K562 (cell line): ENCODE measurements at regions not wholly inside any gene's neighbourhood (a gene's known extent, or its start where the extent isn't known, plus 50 kb on each side); places are given as distances from the start of the nearest gene placed in this dataset.

Experiments used
- ATAC-seq: fragments of 200-7000 bp; cut with Tn5 transposase; 3 replicates; pipeline ENCODE4 v1.9.1; 2020; ENCODE audit warnings: moderate library complexity
- BruUV-seq: library from RNA; stranded (reverse); fragments of 400-500 nt; replicated peaks from 2 replicates; lab custom pipeline; 2021; lab: Mats Ljungman, UMichigan
- CTCF ChIA-PET: fragments of 300-600 bp; formaldehyde crosslinking; extraction: SDS; loops from one replicate; lab custom pipeline; 2021; ENCODE audit warnings: low intra/inter-chr PET ratio; lab: Yijun Ruan, JAX
- POLR2A ChIA-PET: fragments of 300-600, 350-650 bp; sonication (Branson Sonifier 250); formaldehyde crosslinking; extraction: SDS; loops from one replicate; lab custom pipeline; 2021; ENCODE audit warnings: antibody characterized with exemption, inconsistent platforms; lab: Yijun Ruan, JAX
- DNase-seq, 4 experiments: peaks; one replicate each; pipeline versions ENCODE4 v3.0.0 to v3.0.0-alpha.2; 2011 to 2018; ENCODE audit warnings: low spot score in 3 of 4, mixed read lengths in 3 of 4; ENCODE audit errors: extremely low read depth in 1 of 4
- FAIRE-seq: peaks from 2 replicates; lab custom pipeline; 2011; peaks lifted over from hg19 to GRCh38; lab: Jason Lieb, UNC
- H2AFZ ChIP-seq: 2 replicates; pipeline ENCODE4 v1.6.0; 2011; ENCODE audit warnings: low read depth, low read length, control low read depth, inconsistent platforms
- H3K27ac ChIP-seq: fragments of 200-600 bp; 3 replicates; pipeline ENCODE4 v1.8.0; 2011; ENCODE audit warnings: low read depth, mild to moderate bottlenecking, control low read depth, inconsistent platforms, low read length, moderate library complexity, mixed read lengths; ENCODE audit errors: extremely low read depth
- H3K27me3 ChIP-seq, 2 experiments: fragments of 300-600 bp in 1 of 2; 2 replicates in 1 of 2; 3 replicates in 1 of 2; pipeline versions ENCODE4 v1.6.0 to v1.8.0; 2011; ENCODE audit warnings: inconsistent platforms in 2 of 2, low read length in 2 of 2, mild to moderate bottlenecking in 1 of 2, mixed read lengths in 1 of 2, moderate library complexity in 1 of 2; ENCODE audit not compliant: control insufficient read depth in 2 of 2, insufficient read depth in 2 of 2
- H3K36me3 ChIP-seq: fragments of 300-600 bp; 3 replicates; pipeline ENCODE4 v1.8.0; 2011; ENCODE audit warnings: mild to moderate bottlenecking, low read length, inconsistent platforms; ENCODE audit not compliant: control insufficient read depth, insufficient read depth
- H3K4me1 ChIP-seq, 2 experiments: fragments of 200-600 bp in 1 of 2; replicated peaks in 1 of 2; 2 replicates in 1 of 2; 3 replicates in 1 of 2; pipeline versions ENCODE4 v1.5.1 to v1.8.0; 2011; ENCODE audit warnings: inconsistent platforms in 2 of 2, low read length in 2 of 2, mild to moderate bottlenecking in 1 of 2, mixed read lengths in 1 of 2, moderate library complexity in 1 of 2; ENCODE audit not compliant: control insufficient read depth in 2 of 2, insufficient read depth in 2 of 2
- H3K4me2 ChIP-seq: 2 replicates; pipeline ENCODE4 v1.6.1; 2011; ENCODE audit warnings: low read length, control low read depth, inconsistent platforms, mixed read lengths; ENCODE audit not compliant: insufficient read depth
- H3K4me3 ChIP-seq: fragments of 200-600 bp; sonication (generic), shearing (Covaris generic); 2 replicates; pipeline ENCODE4 v1.5.1; 2016; ENCODE audit warnings: control low read depth, inconsistent platforms
- H3K79me2 ChIP-seq: fragments of 200-600 bp; 3 replicates; pipeline ENCODE4 v1.8.0; 2011; ENCODE audit warnings: low read length, inconsistent platforms; ENCODE audit not compliant: control insufficient read depth, insufficient read depth
- H3K9ac ChIP-seq, 2 experiments: 2 replicates each; pipeline versions ENCODE4 v1.6.0 to v1.6.1; 2011; ENCODE audit warnings: low read depth in 2 of 2, low read length in 2 of 2, control low read depth in 1 of 2, inconsistent platforms in 1 of 2, mild to moderate bottlenecking in 1 of 2, mixed read lengths in 1 of 2; ENCODE audit not compliant: insufficient read depth in 1 of 2
- H3K9me1 ChIP-seq: one replicate; pipeline ENCODE4 v1.6.0; 2011; ENCODE audit warnings: inconsistent platforms, mild to moderate bottlenecking, low read length, moderate library complexity; ENCODE audit not compliant: control insufficient read depth, insufficient read depth
- H3K9me3 ChIP-seq: replicated peaks from 2 replicates; pipeline ENCODE4 v1.5.1; 2011; ENCODE audit warnings: low read depth, low read length, inconsistent platforms; ENCODE audit not compliant: control insufficient read depth, insufficient read depth
- H4K20me1 ChIP-seq: replicated peaks from 2 replicates; pipeline ENCODE4 v1.6.1; 2011; ENCODE audit warnings: low read length, inconsistent platforms, mixed read lengths; ENCODE audit not compliant: control insufficient read depth, insufficient read depth
- ARHGAP35 ChIP-seq: fragments of 450-650 bp; IDR thresholded peaks from 2 replicates; pipeline ENCODE4 v1.6.1; 2018; ENCODE audit not compliant: partially characterized antibody
- ARID3A ChIP-seq: IDR thresholded peaks from 2 replicates; pipeline ENCODE4 v1.6.1; 2012; ENCODE audit warnings: low read depth, low read length, improper control_type of control experiment, borderline replicate concordance
- GATAD2B ChIP-seq: fragments of 450-650 bp; IDR thresholded peaks from 2 replicates; pipeline ENCODE4 v1.6.1; 2017; ENCODE audit warnings: mild to moderate bottlenecking, borderline replicate concordance
- GTF2F1 ChIP-seq: IDR thresholded peaks from 2 replicates; pipeline ENCODE4 v1.6.1; 2011; ENCODE audit warnings: low read depth, low read length, improper control_type of control experiment
- HDAC6 ChIP-seq: IDR thresholded peaks from 2 replicates; pipeline ENCODE4 v1.6.1; 2012; ENCODE audit warnings: low read depth, mild to moderate bottlenecking, control low read depth, inconsistent platforms, low read length, moderate library complexity
- KAT8 ChIP-seq: fragments of 450-650 bp; IDR thresholded peaks from 2 replicates; pipeline ENCODE4 v1.6.1; 2016; ENCODE audit warnings: low read depth, mild to moderate bottlenecking
- KLF1 ChIP-seq: fragments of 450-650 bp; IDR thresholded peaks from 2 replicates; pipeline ENCODE4 v1.6.1; 2016; ENCODE audit warnings: missing genetic modification characterization, missing compliant biosample characterization
- NFATC3 ChIP-seq: fragments of 450-650 bp; IDR thresholded peaks from 2 replicates; pipeline ENCODE4 v1.6.1; 2017; ENCODE audit warnings: mild to moderate bottlenecking
- RBFOX2 ChIP-seq: fragments of 200-400 bp; formaldehyde crosslinking; IDR thresholded peaks from 2 replicates; pipeline ENCODE4 v1.6.1; 2017; ENCODE audit warnings: low read depth, mild to moderate bottlenecking, low read length, moderate library complexity
- RBM34 ChIP-seq: fragments of 200-400 bp; formaldehyde crosslinking; IDR thresholded peaks from 2 replicates; pipeline ENCODE4 v1.6.1; 2018; ENCODE audit warnings: low read length, borderline replicate concordance; ENCODE audit not compliant: insufficient read depth
- STAT6 ChIP-seq: sonication (generic); formaldehyde crosslinking; IDR thresholded peaks from 2 replicates; pipeline ENCODE4 v1.8.1; 2023; ENCODE audit warnings: mild to moderate bottlenecking, missing genetic modification reagents
- TCF3 ChIP-seq: sonication (generic); formaldehyde crosslinking; IDR thresholded peaks from 2 replicates; pipeline ENCODE4 v1.4.0; 2020; ENCODE audit warnings: mild to moderate bottlenecking, missing genetic modification reagents
- USF1 ChIP-seq: sonication (generic); formaldehyde crosslinking; IDR thresholded peaks from 2 replicates; pipeline ENCODE4 v1.9.0; 2022; ENCODE audit warnings: mild to moderate bottlenecking, missing genetic modification reagents
- ZC3H11A ChIP-seq: IDR thresholded peaks from 2 replicates; pipeline ENCODE4 v1.6.1; 2012; ENCODE audit warnings: low read depth, low read length, improper control_type of control experiment
- ZKSCAN3 ChIP-seq: fragments of 250-450 bp; sonication (Bioruptor Pico); IDR thresholded peaks from 2 replicates; pipeline ENCODE4 v1.4.0; 2020
- ZNF444 ChIP-seq: fragments of 250-450 bp; sonication (Bioruptor Pico); IDR thresholded peaks from 2 replicates; pipeline ENCODE4 v1.4.0; 2020; ENCODE audit warnings: mild to moderate bottlenecking, moderate library complexity
- WGBS: fragments of 100-300 bp; shearing (Covaris generic); methylation state at CpG from one replicate; pipeline ENCODE4 v1.1.6; 2016; ENCODE audit warnings: low coverage, mixed read lengths; ENCODE audit not compliant: insufficient coverage; ENCODE audit errors: missing lambda C conversion rate; 5-methylcytosine and 5-hydroxymethylcytosine counted together
- in situ Hi-C: fragments of 300-500 bp; cut with MboI; formaldehyde crosslinking; loops from 4 replicates; pipeline ENCODE4 v1.15.0; 2018; ENCODE audit warnings: inconsistent platforms, mixed read lengths
- intact Hi-C: fragments of 100-400 bp; cut with micrococcal nuclease; formaldehyde crosslinking; loops from 2 replicates; pipeline ENCODE4 v1.14.2; 2022

GRCh38 chr1:79457562-79458224 lies 451.2 kb upstream of the ADGRL4 start:
- ATAC-seq, result no peak
- no peak for FAIRE-seq
- in situ Hi-C loops, result no loop called here

More at GRCh38 chr1:79457562-79458224, 451.2 kb upstream of the ADGRL4 start:
- Histone ChIP-seq H3K4me1 (no peaks in the 10 kb centered on the region), H3K9ac (no peak overlapping the region), H3K27me3 (no peaks in the 10 kb centered on the region), H3K79me2 (no peaks in the 10 kb centered on the region), H4K20me1 (no peaks in the 10 kb centered on the region), H3K4me2 (no peak overlapping the region)
- WGBS, result 0% methylated on average over 5 of the region's 5 CpGs
- DNase-seq, result no peak
- CTCF ChIA-PET, result no interaction called here
- no peak for TF ChIP-seq ZNF444 (CRISPR knock-in tag)
- no peak for TF ChIP-seq ARID3A
- no peak for TF ChIP-seq RBM34
- TF ChIP-seq ARHGAP35, result no peak
- no peak for TF ChIP-seq HDAC6
- no peak for TF ChIP-seq ZKSCAN3
- no peak for TF ChIP-seq USF1
- no peak for TF ChIP-seq GTF2F1
- no peak for TF ChIP-seq KLF1
- TF ChIP-seq ZC3H11A, result no peak
- no peak for TF ChIP-seq RBFOX2
- TF ChIP-seq STAT6 (CRISPR knock-in tag), result no peak
- TF ChIP-seq KAT8, result no peak
- no peak for TF ChIP-seq NFATC3
- no peak for TF ChIP-seq TCF3 (CRISPR knock-in tag)
- no peak for TF ChIP-seq GATAD2B
- TF ChIP-seq, all 486 proteins: peak for 0
- Histone ChIP-seq H3K4me3 (no peak overlapping the region), H2AFZ (no peak overlapping the region), H3K9me3 (no peaks in the 10 kb centered on the region), H3K9me1 (no peaks in the 10 kb centered on the region), H3K36me3 (no peaks in the 10 kb centered on the region), H3K27ac (no peak overlapping the region)
- intact Hi-C loops, result no loop called here
- POLR2A ChIA-PET, result no interaction called here
- no TSS peak for BruUV-seq
